ENCODE measurements at regions not wholly inside any gene's neighbourhood (a gene's known extent, or its start where the extent isn't known, plus 50 kb on each side); places are given as distances from the start of the nearest gene placed in this dataset.

GRCh38 chr1:215458104-215458503 lies 109.0 kb upstream of the KCTD3 start:
- TF ChIP-seq EZH2 (IDR thresholded peaks at IDR 0.05) (no peak), CTCF (IDR thresholded peaks at IDR 0.05) (no peak), EZH2phosphoT487 (IDR thresholded peaks at IDR 0.05) (no peak)
